GM12865 (cell line): ENCODE measurements at regions not wholly inside any gene's neighbourhood (a gene's known extent, or its start where the extent isn't known, plus 50 kb on each side); places are given as distances from the start of the nearest gene placed in this dataset.

Experiments
- DNase-seq: peaks from one replicate; pipeline ENCODE4 v3.0.0; 2010; ENCODE audit warnings: low read depth
- H3K4me3 ChIP-seq: 2 replicates; pipeline ENCODE4 v1.5.1; 2011; ENCODE audit warnings: mild to moderate bottlenecking, low read depth, low read length, control low read depth
- CTCF ChIP-seq: IDR thresholded peaks from 2 replicates; pipeline ENCODE4 v1.5.1; 2011; ENCODE audit warnings: low read length, control low read depth, low read depth, inconsistent platforms; ENCODE audit not compliant: insufficient read depth; ENCODE audit errors: missing control alignments

- DNase-seq = no peak
- no peak for TF ChIP-seq CTCF
- H3K4me3 ChIP-seq = no peak overlapping the region
Measured at GRCh38 chr3:24622696-24623225, 128.1 kb upstream of the THRB start.

GRCh38 chr3:24623657-24624056 is 129.0 kb upstream of the THRB start:
- no peak overlapping the region for H3K4me3 ChIP-seq
- DNase-seq = no peak
- TF ChIP-seq CTCF = no peak

GRCh38 chr3:24624938-24625681 is 130.5 kb upstream of the THRB start:
- TF ChIP-seq CTCF = no peak
- H3K4me3 ChIP-seq = no peak overlapping the region
- no peak for DNase-seq

- no peak for DNase-seq
- no peak for TF ChIP-seq CTCF
- no peak overlapping the region for H3K4me3 ChIP-seq
Measured at GRCh38 chr3:24628523-24629258, 134.0 kb upstream of the THRB start.

- DNase-seq = no peak
- no peak overlapping the region for H3K4me3 ChIP-seq
- no peak for TF ChIP-seq CTCF
Measured at GRCh38 chr3:24631481-24631880, 136.8 kb upstream of the THRB start.

- H3K4me3 ChIP-seq = no peak overlapping the region
- DNase-seq = no peak
- TF ChIP-seq CTCF = no peak
Measured at GRCh38 chr3:24639061-24639460, 144.4 kb upstream of the THRB start.
